HG03066 (cell line): ENCODE measurements at regions not wholly inside any gene's neighbourhood (a gene's known extent, or its start where the extent isn't known, plus 50 kb on each side); places are given as distances from the start of the nearest gene placed in this dataset.
A peak's percentile ranks its signal among the peaks of the same experiment; 100 is the strongest.

Experiments used
- ATAC-seq: cut with Tn5 transposase; IDR thresholded peaks from one replicate; pipeline ENCODE4 v1.9.1; 2021; ENCODE audit warnings: low read depth; ENCODE audit not compliant: unreplicated experiment

DNA sequence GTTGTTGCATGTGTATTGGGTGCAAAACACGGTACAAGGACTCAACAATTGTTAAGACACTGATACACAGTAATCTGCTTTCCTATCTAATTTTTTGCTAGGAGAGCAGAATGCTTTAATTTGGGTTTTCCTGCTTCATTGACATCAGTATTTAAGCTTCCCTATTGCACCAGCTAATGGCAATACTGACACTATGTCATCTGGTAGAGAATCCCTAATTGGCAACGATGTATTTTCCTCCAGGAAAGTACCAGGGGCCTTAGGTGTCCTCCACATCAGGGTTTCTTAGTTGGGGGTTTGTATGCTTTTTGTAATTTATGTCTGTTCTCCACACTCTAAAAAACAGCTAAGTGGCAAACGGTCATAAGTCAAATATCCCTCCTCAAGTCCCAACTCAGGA is 76.5 kb upstream of the FRY start:
- no peak for ATAC-seq

DNA sequence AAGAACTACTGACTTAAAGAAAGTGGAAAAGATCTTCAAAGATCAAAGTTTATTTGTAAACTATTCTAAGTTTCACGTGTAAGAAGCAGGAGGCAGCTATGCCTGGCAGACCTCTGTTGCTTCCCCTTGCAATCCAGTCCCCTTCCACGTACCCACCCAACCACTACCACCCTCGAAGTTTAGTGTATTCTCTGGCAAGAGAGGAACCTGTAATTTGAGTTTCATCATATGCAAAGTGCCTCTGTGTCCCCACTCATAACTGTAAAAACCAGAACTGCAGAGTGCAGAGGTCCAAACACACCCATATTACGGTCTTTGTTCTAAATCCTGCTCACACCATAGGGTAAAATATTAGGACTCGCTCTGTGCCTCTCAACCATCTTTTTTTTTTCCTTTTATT is 75.8 kb upstream of the FRY start:
- ATAC-seq = no peak

DNA sequence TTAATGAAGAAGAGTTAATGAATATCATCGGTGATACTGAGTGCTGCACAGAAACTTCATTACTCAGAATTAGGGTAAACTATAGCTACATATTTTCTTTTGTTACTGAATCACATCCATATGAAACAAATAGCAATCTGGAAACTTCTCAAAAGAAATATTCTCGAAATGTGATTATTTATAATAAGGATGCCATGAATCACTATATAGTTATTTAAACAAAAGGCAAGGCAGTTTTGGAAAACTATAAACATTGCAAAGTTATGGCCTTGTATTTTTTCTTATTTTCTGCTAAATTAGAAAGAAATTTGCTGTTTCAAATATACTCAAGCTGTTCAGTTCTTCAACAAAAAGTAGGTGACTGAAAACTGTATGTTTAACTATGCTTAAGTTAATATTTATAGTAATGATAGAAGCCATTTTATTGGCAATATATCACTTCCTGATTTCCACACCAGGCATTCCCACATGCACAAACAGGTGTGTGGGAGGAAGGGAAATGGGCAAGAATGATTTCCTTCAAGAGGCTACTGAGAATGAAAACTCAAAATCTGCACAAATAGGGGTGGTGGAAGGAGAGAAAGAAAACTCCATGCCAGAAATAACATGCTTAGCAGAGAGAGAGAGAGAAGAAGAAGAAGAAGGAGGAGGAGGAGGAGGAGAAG is 74.5 kb upstream of the FRY start:
- ATAC-seq = no peak

DNA sequence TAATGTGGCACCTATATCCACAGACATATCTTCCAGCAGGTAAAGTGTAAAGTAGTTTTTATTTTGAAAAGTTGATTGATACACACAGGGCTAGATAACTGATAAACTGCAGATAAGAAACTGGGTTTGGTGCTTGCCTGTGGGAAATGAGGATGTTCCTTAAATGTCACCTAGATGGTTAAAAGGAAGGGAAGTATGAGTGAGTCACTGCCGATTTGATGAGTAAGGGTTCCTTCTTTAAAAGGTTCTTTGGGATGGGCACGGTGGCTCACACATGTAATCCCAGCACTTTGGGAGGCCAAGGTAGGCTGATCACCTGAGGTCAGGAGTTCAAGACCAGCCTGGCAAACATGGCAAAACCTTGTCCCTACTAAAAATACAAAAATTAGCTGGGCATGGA is 73.8 kb upstream of the FRY start:
- no peak for ATAC-seq

DNA sequence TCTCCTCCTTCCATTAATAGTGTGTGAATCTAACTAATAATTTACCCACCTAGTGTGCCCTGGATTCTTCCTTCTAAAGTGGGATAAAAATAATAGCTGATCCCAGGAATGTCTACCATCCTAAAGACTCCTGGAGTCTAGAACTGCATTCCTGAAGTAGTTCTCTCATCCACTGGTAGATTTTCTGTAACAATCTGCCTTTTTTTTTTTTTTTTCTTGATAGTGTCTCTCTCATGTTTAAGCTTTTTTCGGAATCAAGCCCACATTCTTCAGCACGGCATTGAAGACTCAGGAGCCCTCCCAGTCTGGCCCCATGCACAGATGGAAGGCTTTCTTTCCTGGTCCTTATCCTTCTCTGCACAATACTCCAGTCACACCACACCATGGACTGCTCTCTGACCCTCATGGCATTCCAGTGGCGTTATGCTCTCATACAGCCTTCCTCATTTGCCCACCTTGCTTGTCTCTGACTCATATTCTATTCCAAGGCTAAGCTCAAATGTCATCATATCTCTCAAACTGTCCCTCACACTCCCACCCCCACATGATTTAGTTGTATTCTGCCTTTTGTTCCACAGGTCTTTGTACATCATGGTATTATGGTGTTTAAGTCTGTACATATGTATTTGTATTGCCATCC is 68.7 kb upstream of the FRY start:
- ATAC-seq = no peak

DNA sequence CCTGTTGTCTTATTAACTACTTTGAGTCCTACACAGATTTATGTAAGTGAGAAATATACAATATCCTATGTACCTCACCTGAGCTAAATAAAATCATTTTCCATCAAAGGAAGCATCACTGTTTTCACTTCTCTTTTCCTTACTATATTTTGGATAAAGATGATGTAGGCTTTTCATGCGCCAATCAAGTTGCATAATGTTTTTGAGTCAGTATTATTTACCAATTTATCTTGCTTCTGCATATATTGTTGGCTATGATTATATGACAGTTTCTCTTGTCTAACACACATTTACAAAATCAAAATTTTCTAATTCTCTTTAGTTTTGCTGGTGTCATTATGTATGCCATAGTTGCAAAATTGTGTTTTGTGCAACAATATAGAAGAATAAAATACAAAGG is 67.9 kb upstream of the FRY start:
- ATAC-seq = no peak

DNA sequence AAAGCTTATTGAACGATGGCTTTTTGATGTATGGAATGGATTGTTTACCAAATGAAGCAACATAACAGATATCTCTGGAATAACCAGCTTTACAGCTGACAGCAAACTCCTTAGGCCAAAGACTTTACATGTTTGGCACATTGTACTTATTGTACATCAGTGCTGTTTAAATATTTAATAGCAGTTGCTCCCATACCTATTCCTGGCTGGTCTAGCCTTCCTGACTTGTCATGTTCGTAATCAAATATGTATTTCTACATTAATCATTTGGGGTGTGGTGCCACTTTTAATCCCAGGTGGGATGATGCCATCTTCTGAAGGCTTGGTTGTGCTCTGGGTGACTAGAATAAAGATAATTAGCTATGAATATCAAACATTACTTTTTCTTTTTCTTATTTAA is 67.4 kb upstream of the FRY start:
- ATAC-seq = no peak

DNA sequence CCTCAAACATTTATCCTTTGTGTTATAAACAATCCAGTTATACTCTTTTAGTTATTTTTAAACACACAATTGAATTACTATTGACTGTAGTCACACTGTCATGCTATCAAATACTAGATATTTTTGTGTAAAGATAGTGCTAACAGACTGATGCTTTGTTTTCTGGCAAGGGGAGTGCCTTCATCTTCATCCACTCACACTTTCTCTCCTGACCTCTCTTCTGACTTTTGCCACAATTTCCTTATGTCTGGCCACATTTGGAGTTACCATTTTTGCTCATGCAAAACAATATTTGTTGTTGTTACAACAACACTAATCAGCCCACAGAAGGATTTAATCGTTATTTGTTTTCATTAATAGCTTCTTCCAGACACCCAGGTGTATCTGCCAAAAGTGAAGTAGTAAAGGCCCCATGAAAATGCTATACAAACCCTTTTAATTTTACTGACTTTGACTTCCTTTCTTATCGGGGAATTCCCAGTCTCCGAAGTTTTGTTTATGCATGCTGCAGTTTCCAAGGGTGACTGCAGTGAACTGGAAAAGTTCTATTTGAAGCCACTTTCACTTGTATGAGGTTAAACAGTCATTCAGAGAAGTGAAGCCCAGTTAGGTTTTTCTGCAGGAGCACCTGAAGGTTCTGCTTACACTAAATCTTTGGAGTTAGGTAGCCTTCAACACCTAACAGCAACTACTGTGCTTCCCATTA is 66.1 kb upstream of the FRY start:
- peak; percentile 84 for ATAC-seq

DNA sequence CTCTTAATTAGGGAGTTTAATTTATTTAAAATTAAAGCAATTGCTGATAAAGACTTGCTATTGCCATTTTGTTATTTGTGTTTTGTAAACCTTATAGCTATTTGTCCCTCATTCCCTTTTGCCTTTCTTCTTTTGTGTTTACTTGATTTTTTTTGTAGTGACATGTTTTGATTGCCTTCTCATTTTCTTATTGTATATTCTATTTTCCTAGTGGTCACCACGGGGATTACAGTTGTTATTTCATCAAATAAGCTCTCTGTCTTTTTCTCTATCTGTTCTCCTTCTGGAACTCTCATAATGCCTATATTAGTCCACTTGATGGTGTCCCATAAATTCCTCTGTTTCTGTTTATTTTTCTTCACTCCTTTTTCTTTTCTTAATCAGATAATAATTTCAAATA is 64.4 kb upstream of the FRY start:
- no peak for ATAC-seq

DNA sequence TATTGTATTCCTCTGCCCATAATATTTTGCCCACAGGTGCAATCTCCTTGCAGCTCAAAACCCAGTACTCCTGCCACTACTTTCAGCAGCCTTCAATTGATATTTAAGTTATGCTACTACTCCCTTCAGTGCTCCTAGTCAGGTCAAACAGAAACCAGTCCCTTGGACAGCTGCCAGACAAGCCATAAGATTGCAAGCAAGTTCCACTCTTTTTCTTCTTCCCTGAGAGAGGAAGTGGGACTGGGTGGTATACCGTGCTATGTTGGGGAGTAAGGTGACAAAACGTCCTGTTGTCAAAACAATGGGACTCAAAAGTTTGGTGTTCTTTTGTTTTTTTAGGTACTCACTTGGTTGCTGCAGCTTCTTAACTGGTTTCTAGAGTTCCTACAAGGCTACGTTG is 63.1 kb upstream of the FRY start:
- peak; percentile 38 for ATAC-seq

DNA sequence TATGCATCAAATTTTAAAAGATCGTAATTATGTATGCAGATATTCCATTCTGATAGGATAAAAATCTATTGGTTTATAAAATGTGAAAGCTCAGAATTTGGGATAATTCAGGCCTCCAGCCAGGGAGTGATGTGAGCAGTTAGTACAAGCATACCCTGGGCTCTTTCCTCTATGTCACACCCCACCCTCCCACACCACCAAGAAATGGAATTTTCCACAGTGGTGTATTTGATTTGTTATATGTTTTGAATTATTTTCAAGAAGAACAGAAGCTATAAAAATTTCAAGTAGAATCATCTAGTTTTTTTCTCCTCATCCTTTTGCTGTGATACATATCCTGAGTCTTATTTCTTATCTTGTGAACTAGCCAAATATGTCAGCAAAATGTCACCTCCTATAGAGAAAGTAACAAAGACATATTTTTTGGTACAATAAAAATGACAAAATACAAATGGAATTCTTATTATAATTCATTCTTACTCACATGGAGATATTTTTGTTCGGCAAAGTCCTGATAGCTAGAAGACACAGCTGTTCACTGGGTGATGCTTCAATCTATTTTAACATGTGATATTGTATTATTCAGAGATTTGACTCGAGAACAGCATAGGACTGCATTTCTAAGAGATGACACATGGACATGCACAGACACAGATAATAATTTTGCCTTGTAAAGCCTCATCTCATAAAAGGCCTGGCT is 61.2 kb upstream of the FRY start:
- no peak for ATAC-seq

DNA sequence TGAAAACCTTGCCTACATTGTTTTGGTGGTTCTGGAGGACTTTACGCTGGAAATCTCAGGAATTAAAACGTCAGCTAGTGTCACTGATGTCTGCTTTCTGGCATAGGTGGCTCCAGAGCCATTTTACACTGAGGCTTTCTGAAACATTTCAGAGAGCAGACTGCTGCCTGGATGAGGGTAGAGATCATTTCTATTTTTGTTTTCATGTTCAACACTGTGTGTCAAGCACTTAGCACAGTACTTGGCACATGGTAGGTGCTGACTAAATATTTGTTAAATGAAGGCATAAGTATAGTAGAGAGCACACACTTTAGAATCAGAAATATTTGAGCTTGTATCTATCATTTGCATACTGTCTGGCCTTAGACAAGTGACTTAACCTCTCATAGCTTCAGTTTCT is 59.1 kb upstream of the FRY start:
- no peak for ATAC-seq

DNA sequence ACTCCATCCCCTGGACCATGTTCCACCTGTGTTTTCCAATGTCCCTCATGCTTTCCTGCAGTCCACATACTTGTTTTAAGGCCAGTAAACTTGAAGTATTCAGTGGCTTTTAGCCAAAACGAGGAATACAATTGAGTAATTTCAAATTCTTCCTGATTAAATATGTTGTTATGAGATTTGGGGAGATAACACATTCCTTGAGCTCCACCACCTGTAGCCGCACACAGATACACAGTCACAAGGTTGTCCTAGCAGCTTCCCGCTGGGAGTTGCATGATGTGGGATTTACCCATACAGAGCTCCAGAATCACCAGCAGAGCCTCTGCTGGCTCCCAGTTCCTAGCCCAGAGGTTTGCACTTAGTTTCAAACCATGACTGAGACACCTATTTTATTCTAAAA is 53.6 kb upstream of the FRY start:
- no peak for ATAC-seq

DNA sequence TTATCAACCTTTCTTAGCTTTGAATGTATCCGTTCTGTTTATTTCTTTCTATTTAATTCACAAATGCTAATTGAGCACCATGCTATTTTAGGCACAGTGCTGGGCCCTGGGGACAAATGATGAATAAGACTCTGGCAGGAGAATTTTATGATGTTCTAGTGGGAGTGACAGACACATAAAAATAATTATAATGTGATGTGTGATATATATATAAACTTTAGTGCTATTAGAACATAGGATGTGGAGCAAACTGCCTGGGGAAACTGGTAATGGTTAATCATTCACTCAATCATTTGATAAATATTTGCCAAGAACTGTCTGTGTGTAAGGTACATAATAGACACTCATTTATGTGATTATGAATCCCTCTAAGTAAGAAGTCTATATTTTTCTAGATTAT is 50.7 kb upstream of the FRY start:
- no peak for ATAC-seq
